HG03159 (cell line): ENCODE measurements at regions not wholly inside any gene's neighbourhood (a gene's known extent, or its start where the extent isn't known, plus 50 kb on each side); places are given as distances from the start of the nearest gene placed in this dataset.

ENCODE experiments used
- ATAC-seq: cut with Tn5 transposase; IDR thresholded peaks from one replicate; pipeline ENCODE4 v1.9.1; 2021; ENCODE audit warnings: mild to moderate bottlenecking, moderate library complexity; ENCODE audit not compliant: unreplicated experiment

GRCh38 chr3:187618722-187619121, 51.5 kb downstream of the SST start:
- no peak for ATAC-seq

- no peak for ATAC-seq
Observed at GRCh38 chr3:187617213-187617612, 53.0 kb downstream of the SST start.

GRCh38 chr3:187616307-187616972, 53.8 kb downstream of the SST start:
- peak; percentile 84 for ATAC-seq

- no peak for ATAC-seq
Observed at GRCh38 chr3:187615630-187616029, 54.6 kb downstream of the SST start.

GRCh38 chr3:187612656-187613055, 57.5 kb downstream of the SST start:
- no peak for ATAC-seq

GRCh38 chr3:187610981-187611511, 59.1 kb downstream of the SST start:
- no peak for ATAC-seq

GRCh38 chr3:187594272-187594671, 75.9 kb downstream of the SST start:
- no peak for ATAC-seq

- ATAC-seq = no peak
Observed at GRCh38 chr3:187593451-187593850, 76.7 kb downstream of the SST start.

GRCh38 chr3:187590861-187591576, 79.2 kb downstream of the SST start:
- no peak for ATAC-seq

- ATAC-seq = no peak
Observed at GRCh38 chr3:187587076-187587475, 83.1 kb downstream of the SST start.

GRCh38 chr3:187586226-187586625, 84.0 kb downstream of the SST start:
- ATAC-seq = no peak

GRCh38 chr3:187572441-187572840, 97.8 kb downstream of the SST start:
- no peak for ATAC-seq

GRCh38 chr3:187571701-187572100, 98.5 kb downstream of the SST start:
- no peak for ATAC-seq

GRCh38 chr3:187570776-187571175, 99.4 kb downstream of the SST start:
- no peak for ATAC-seq

- ATAC-seq = no peak
Observed at GRCh38 chr3:187568171-187568570, 102.0 kb downstream of the SST start.

- ATAC-seq = no peak
Observed at GRCh38 chr3:187567661-187568121, 102.5 kb downstream of the SST start.

- ATAC-seq = no peak
Observed at GRCh38 chr3:187567021-187567420, 103.2 kb downstream of the SST start.

- ATAC-seq = no peak
Observed at GRCh38 chr3:187565701-187566100, 104.5 kb downstream of the SST start.

GRCh38 chr3:187558990-187559389, 111.2 kb downstream of the SST start:
- no peak for ATAC-seq

GRCh38 chr3:187551416-187551815, 118.8 kb downstream of the SST start:
- ATAC-seq = no peak

GRCh38 chr3:187550446-187550845, 119.7 kb downstream of the SST start:
- no peak for ATAC-seq

- ATAC-seq = no peak
Observed at GRCh38 chr3:187545366-187545765, 124.8 kb downstream of the SST start.
